Activated naive CD4-positive, alpha-beta T cell treated with anti-CD3 and anti-CD28 coated beads, Interleukin-2, amount 10 ng/mL, durations not matched to agents 7 days and 5 days (primary cell): ENCODE measurements at regions not wholly inside any gene's neighbourhood (a gene's known extent, or its start where the extent isn't known, plus 50 kb on each side); places are given as distances from the start of the nearest gene placed in this dataset.

ENCODE experiments used
- CTCF ChIA-PET: fragments of 350-600 bp; sonication (Branson Sonifier 250); formaldehyde crosslinking; loops from one replicate; lab custom pipeline; 2021; ENCODE audit warnings: antibody characterized with exemption; lab: Charles Lee
- DNase-seq: peaks from one replicate; pipeline ENCODE4 v3.0.0-alpha.2; 2020
- H3K27ac Mint-ChIP-seq: one replicate; pipeline ENCODE4 v1.8.0; 2021; ENCODE audit warnings: mild to moderate bottlenecking, moderate library complexity, mixed read lengths
- H3K27me3 Mint-ChIP-seq: one replicate; pipeline ENCODE4 v1.8.0; 2021; ENCODE audit warnings: mild to moderate bottlenecking, mixed read lengths
- H3K36me3 Mint-ChIP-seq: one replicate; pipeline ENCODE4 v1.8.0; 2021; ENCODE audit warnings: mixed read lengths
- H3K4me1 Mint-ChIP-seq: one replicate; pipeline ENCODE4 v1.8.0; 2021; ENCODE audit warnings: mixed read lengths
- H3K4me3 Mint-ChIP-seq: one replicate; pipeline ENCODE4 v1.8.0; 2021; ENCODE audit warnings: mild to moderate bottlenecking, moderate library complexity, mixed read lengths
- H3K9me3 Mint-ChIP-seq: one replicate; pipeline ENCODE4 v1.8.0; 2021; ENCODE audit warnings: mixed read lengths

DNA sequence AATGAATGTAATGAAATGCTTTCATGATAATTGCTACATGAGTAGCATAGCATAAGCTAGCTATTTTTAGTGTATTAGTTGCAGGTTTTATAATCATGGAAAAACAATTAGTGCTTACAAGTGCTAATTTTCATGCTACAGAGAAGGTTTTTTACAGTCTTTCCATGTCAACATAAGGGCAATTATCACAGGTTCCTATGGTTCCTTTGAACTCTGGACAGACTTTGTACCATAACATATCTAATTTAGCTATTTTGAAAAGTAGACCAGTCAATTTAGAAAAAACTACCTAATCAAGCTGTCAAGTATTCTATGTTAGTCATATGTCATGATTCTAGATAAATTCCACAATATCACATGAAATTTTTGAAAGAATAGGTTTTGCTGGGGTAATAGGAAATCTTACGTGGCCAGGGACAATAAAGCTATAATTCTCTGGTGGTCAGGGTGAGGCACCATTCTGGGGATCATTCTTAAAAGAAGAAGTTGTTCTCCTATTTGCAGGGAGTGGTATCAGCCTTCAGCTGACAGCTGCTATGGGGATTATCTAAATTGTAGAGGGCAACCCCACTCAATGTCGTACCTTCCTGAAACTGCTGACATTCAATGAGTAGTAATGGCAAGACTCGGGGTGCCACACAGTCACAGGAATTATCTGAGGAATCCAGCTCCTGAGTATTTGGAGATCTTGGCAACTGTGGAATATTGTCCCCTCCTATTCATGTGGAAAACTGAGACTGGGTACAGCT, 724.0 kb upstream of the LINC00305 start:
- no peak for DNase-seq
- CTCF ChIA-PET, result no interaction called here
- Mint-ChIP-seq H3K36me3 (no peaks in the 10 kb centered on the region), H3K4me3 (no peak overlapping the region), H3K4me1 (no peaks in the 10 kb centered on the region), H3K27ac (no peak overlapping the region), H3K27me3 (no peaks in the 10 kb centered on the region), H3K9me3 (peaks cover 15% of the 10 kb centered on the region)

DNA sequence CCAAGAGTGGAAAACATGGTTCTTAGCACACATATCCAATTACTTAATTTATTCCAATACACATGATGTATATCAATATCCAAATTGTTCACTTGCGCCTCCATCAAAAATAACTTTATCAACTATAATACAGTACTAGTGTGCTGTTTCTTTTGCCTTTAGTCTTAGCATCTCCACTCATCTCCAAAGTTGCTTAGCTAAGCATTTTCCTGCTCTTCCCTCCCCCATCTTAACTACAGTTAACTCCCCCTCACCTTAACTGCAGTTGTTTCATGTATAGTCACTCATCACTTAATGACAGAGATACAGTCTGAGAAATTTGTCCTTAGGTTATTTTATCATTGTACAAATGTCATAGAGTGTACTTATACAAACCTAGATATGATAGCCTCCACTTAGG, 705.2 kb upstream of the LINC00305 start:
- Mint-ChIP-seq H3K4me3 (no peak overlapping the region), H3K4me1 (no peaks in the 10 kb centered on the region), H3K36me3 (no peaks in the 10 kb centered on the region), H3K27me3 (no peaks in the 10 kb centered on the region), H3K27ac (no peak overlapping the region), H3K9me3 (peaks cover 11% of the 10 kb centered on the region)
- CTCF ChIA-PET, result no interaction called here
- no peak for DNase-seq

DNA sequence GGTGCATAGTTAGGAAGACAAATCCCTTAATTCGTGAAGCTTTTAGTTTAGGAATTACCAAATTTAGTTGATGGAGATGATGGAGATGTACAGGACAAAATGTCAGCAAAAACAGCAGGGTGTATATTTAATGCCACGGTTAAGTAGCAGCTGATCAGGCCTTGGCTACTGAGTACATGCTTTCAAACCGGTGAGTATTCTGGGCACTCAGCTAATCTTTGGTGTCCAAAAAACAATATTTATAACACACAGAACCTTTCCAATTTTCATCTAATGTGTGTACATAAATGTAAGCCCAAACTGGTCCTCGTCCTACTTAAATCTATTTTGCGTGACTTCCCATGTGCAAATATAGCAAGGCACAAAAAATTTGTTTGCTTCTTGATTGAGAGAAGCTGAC, 703.4 kb upstream of the LINC00305 start:
- H3K4me1 Mint-ChIP-seq, result no peaks in the 10 kb centered on the region
- no peak overlapping the region for H3K4me3 Mint-ChIP-seq
- H3K36me3 Mint-ChIP-seq, result no peaks in the 10 kb centered on the region
- DNase-seq, result no peak
- H3K27ac Mint-ChIP-seq, result no peak overlapping the region
- CTCF ChIA-PET, result interaction anchor here (0.7 kb wide), 1 partner anchor 155 kb away, joined by 3 read pairs; no protein-coding TSS in a partner anchor
- no peaks in the 10 kb centered on the region for H3K27me3 Mint-ChIP-seq
- peaks cover 4% of the 10 kb centered on the region for H3K9me3 Mint-ChIP-seq

DNA sequence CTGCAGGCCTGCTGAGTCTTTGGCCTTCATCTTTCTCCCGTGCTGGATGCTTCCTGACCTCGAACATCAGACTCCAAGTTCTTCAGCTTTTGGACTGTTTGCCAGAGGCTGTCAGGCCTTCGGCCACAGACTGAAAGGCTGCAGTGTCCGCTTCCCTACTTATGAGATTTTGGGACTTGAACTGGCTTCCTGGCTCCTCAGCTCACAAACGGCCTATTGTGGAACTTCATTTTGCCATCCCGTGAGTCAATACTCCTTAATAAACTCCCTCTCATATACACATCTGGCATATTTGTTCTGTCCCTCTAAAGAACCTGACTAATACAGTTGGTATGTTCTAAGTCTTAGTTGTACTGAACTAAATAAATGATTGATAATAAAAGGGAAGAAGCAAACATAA, 702.8 kb upstream of the LINC00305 start:
- no peaks in the 10 kb centered on the region for H3K36me3 Mint-ChIP-seq
- H3K27me3 Mint-ChIP-seq, result no peaks in the 10 kb centered on the region
- CTCF ChIA-PET, result interaction anchor here (0.7 kb wide), 1 partner anchor 155 kb away, joined by 3 read pairs; no protein-coding TSS in a partner anchor
- no peak for DNase-seq
- H3K4me1 Mint-ChIP-seq, result no peaks in the 10 kb centered on the region
- no peak overlapping the region for H3K27ac Mint-ChIP-seq
- H3K4me3 Mint-ChIP-seq, result no peak overlapping the region
- peaks cover 4% of the 10 kb centered on the region for H3K9me3 Mint-ChIP-seq

DNA sequence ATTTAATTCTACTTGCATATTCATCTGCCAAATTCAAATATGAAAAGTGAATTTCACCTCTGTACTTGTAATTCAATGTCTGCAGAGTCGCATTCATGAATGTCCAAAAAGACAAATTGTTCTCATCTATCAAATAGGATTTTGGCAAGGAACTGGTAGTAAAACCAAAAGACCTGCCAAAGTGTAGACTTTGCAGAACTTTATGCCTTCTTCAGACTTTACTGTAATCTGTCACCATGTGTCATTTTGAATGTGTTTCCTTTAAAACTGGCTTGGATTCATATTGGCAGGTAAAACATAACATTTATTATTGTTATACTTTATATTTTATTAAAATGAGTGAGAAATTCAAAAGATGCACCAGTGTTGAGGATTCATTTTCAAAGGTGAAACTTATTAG, 701.9 kb upstream of the LINC00305 start:
- H3K4me1 Mint-ChIP-seq, result no peaks in the 10 kb centered on the region
- no peaks in the 10 kb centered on the region for H3K36me3 Mint-ChIP-seq
- no peak for DNase-seq
- no peak overlapping the region for H3K4me3 Mint-ChIP-seq
- CTCF ChIA-PET, result no interaction called here
- H3K9me3 Mint-ChIP-seq, result peaks cover 4% of the 10 kb centered on the region
- no peak overlapping the region for H3K27ac Mint-ChIP-seq
- H3K27me3 Mint-ChIP-seq, result no peaks in the 10 kb centered on the region

DNA sequence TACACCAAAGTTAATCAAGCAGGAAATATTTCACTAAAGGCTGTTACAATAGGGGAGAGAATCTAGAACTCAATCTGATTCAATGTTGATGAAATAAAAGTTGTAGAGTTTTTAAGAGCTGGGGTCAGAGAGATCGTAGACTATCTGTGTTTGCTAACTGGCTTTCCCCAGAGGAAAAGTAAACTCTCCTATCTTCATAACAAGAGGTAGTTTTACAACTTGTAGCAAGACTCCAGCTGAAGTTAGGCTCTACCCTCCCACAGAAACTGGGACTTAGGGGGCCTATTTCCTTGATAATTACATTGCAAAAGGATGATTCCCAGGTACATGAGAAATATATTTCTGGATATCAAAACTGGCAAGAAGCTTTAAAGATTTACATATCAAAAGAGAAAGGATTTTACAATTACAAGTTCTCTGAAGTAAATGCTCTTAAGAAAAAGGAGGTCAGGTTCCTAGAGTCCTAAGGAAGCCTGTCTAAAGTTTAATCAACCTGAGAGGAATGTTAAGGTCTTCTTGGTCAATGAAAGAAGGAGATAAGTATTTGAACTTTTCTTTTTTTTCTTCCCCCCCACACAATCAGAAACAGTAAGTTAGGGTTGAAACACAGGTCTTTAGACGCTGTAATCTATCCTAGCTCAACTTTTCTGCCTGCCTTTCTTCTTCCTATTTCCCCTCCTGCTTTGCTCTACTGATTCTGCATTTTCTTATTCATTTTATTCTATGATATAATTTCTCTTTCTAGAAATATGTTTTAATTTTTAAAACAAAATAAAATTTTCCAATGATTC, 692.2 kb upstream of the LINC00305 start:
- CTCF ChIA-PET, result no interaction called here
- Mint-ChIP-seq H3K4me1 (no peaks in the 10 kb centered on the region), H3K4me3 (no peak overlapping the region), H3K27me3 (no peaks in the 10 kb centered on the region), H3K9me3 (no peaks in the 10 kb centered on the region), H3K36me3 (no peaks in the 10 kb centered on the region), H3K27ac (no peak overlapping the region)
- no peak for DNase-seq

DNA sequence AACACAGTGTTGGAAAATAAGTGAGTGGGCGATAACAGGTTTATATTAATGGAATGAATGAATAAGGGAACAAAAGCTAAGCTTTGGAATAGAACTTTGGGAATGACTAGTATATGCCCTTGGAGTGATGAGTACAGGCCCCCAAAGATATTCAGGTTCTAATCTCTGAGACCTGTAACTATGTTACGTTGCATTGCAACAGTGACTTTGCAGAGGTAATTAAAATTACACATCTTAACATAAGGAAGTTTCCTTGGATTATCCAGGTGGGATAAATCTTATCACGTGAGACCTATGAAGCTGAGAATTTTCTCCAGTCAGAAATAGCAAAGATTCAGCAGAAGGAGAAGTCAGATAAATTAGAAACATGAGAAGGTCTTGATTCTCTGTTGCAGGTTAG, 661.5 kb upstream of the LINC00305 start:
- H3K4me1 Mint-ChIP-seq, result no peaks in the 10 kb centered on the region
- H3K4me3 Mint-ChIP-seq, result no peak overlapping the region
- H3K9me3 Mint-ChIP-seq, result peaks cover 20% of the 10 kb centered on the region
- no peak for DNase-seq
- no peak overlapping the region for H3K27ac Mint-ChIP-seq
- CTCF ChIA-PET, result no interaction called here
- no peaks in the 10 kb centered on the region for H3K36me3 Mint-ChIP-seq
- no peaks in the 10 kb centered on the region for H3K27me3 Mint-ChIP-seq

DNA sequence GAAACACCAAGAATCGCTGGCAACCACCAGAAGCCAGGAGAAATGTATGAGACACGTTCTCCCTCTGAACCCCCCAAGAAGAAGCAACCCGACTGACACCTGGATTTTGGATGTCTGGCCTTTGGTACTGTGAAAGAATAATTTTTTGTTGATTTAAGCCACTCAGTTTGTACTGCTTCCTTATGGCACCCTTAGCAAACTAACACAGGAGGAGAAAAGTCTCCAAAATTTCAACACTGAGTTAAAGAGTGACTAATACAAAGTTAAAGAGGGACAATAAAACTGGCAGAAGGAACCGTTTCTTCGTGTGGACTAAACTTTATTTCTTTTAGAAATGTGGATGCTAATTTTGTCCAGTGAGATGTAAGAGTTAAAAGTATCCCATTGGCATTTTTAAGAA, 660.9 kb upstream of the LINC00305 start:
- CTCF ChIA-PET, result no interaction called here
- Mint-ChIP-seq H3K9me3 (peaks cover 20% of the 10 kb centered on the region), H3K36me3 (no peaks in the 10 kb centered on the region), H3K4me1 (no peaks in the 10 kb centered on the region), H3K27me3 (no peaks in the 10 kb centered on the region), H3K27ac (no peak overlapping the region), H3K4me3 (no peak overlapping the region)
- no peak for DNase-seq

DNA sequence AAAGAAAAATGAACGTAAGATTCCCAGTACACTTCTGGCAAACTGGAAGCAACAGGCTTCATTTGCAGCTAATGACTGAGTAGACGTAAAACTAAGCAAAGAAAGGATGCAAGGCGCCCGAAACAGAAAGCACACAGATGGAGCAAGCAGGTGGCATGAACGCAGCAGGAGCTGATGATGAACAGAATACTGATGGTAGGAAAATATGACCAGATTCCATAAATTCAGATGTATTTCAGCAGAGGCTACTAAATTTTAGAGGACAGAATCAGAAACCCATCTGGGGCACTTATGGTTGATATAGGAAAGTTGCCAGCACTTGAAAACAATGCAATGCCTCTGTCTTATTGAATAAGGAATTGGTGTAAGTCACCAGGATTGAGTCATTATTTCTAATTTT, 658.7 kb upstream of the LINC00305 start:
- CTCF ChIA-PET, result no interaction called here
- Mint-ChIP-seq H3K27ac (no peak overlapping the region), H3K4me3 (no peak overlapping the region), H3K36me3 (no peaks in the 10 kb centered on the region), H3K27me3 (no peaks in the 10 kb centered on the region), H3K9me3 (peaks cover 11% of the 10 kb centered on the region), H3K4me1 (no peaks in the 10 kb centered on the region)
- DNase-seq, result no peak

DNA sequence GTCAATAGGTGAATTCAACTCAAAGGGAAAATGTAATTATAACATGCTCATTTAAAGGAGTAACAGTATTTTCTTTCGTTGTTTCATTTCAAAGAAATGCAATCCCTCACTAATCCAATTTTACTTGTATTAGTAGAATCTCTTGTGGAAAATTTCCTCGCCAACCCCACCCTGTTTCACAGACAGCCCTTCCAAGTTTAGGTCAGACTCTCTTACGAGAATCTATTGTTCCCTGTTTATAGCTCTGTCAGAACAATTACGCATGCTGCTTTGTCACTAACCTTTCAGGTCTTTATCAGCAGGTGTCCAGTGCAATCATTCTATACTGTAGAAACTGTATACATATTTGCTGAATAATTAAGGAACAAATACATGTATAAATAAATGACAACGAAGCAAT, 657.8 kb upstream of the LINC00305 start:
- H3K27me3 Mint-ChIP-seq, result no peaks in the 10 kb centered on the region
- H3K27ac Mint-ChIP-seq, result no peak overlapping the region
- no peaks in the 10 kb centered on the region for H3K4me1 Mint-ChIP-seq

DNA sequence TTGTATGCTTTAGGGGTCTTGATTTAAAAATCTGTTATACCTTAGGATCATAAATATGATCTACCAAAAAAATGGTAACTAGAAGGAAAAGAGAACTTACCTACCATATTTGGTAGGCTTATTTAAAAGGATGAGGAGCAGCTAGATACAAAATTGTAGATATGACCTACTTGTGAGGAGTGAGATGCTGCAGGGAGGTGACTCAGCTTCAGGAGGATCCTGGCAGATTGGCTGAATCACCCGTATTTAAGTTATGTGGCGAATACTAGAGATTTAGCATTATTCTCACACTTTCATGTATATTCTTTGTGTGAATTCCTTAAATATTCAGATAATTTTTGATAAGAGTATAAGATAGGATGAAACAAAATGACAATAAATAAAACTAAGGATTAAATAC, 657.3 kb upstream of the LINC00305 start:
- CTCF ChIA-PET, result no interaction called here
- Mint-ChIP-seq H3K4me3 (no peak overlapping the region), H3K27ac (no peak overlapping the region), H3K36me3 (no peaks in the 10 kb centered on the region), H3K4me1 (no peaks in the 10 kb centered on the region), H3K9me3 (peaks cover 12% of the 10 kb centered on the region), H3K27me3 (no peaks in the 10 kb centered on the region)
- DNase-seq, result no peak

More for the DNA sequence above, 657.8 kb upstream of the LINC00305 start:
- CTCF ChIA-PET, result no interaction called here
- Mint-ChIP-seq H3K36me3 (no peaks in the 10 kb centered on the region), H3K4me3 (no peak overlapping the region), H3K9me3 (peaks cover 12% of the 10 kb centered on the region)
- no peak for DNase-seq

DNA sequence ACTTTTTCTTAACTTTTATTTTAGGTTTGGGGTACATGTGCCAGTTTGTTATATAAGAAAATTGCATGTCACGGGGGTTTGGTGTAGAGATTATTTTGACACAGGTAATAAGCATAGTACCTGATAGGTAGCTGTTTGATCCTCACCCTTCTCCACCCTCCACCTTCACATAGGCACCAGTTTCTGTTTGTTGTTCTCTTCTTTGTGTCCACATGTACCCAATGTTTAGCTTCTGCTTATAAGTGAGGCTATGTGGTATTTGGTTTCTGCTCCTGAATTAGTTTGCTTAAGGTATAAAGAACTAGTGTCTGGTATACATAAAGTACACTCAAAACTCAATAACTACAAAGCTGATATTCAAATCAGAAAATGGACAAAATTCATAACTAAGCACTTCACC, 654.6 kb upstream of the LINC00305 start:
- no peak for DNase-seq
- Mint-ChIP-seq H3K36me3 (no peaks in the 10 kb centered on the region), H3K4me3 (no peak overlapping the region), H3K27me3 (no peaks in the 10 kb centered on the region), H3K27ac (no peak overlapping the region), H3K9me3 (peaks cover 9% of the 10 kb centered on the region), H3K4me1 (no peaks in the 10 kb centered on the region)
- CTCF ChIA-PET, result no interaction called here

DNA sequence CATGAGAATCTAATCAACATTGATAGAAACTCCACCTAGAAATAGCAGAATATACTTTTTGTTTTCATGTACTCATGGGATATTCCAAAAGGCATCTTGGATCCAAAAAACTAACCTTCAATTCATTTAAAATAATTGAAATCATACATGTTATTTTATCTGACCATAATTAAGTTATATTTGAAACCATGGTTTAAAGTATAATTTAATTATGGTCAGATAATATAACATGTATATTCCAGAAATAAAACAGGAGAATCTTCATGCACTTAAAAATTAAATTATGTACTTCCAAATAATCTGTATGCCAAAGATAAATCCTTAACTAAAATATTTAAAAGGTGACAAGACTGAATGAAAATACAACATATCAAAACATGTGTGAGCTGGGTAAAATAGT, 651.3 kb upstream of the LINC00305 start:
- no peak overlapping the region for H3K27ac Mint-ChIP-seq
- no peak overlapping the region for H3K4me3 Mint-ChIP-seq
- H3K9me3 Mint-ChIP-seq, result peaks cover 8% of the 10 kb centered on the region
- no peaks in the 10 kb centered on the region for H3K36me3 Mint-ChIP-seq
- DNase-seq, result no peak
- H3K27me3 Mint-ChIP-seq, result no peaks in the 10 kb centered on the region
- CTCF ChIA-PET, result no interaction called here
- no peaks in the 10 kb centered on the region for H3K4me1 Mint-ChIP-seq

DNA sequence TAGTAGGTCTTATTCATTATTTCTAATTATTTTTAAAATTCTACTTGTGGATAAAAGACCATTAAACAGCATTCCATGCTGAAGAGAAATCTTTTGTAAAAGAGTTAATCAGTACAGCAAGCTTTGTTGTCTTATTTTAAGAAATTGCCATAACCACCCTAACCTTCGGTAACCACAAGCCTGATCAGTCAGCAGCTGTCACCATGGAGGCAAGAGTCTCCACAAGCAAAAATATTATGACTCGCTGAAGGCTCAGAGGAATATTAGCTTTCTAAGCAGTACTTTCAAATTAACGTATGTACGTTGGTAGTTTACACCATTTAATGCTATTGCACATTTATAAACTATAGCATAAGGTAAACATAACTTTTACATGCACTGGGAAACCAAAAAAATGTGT, 650.5 kb upstream of the LINC00305 start:
- no peaks in the 10 kb centered on the region for H3K36me3 Mint-ChIP-seq
- CTCF ChIA-PET, result no interaction called here
- peaks cover 9% of the 10 kb centered on the region for H3K9me3 Mint-ChIP-seq
- DNase-seq, result no peak
- no peak overlapping the region for H3K4me3 Mint-ChIP-seq
- H3K27ac Mint-ChIP-seq, result no peak overlapping the region
- no peaks in the 10 kb centered on the region for H3K27me3 Mint-ChIP-seq
- no peaks in the 10 kb centered on the region for H3K4me1 Mint-ChIP-seq

DNA sequence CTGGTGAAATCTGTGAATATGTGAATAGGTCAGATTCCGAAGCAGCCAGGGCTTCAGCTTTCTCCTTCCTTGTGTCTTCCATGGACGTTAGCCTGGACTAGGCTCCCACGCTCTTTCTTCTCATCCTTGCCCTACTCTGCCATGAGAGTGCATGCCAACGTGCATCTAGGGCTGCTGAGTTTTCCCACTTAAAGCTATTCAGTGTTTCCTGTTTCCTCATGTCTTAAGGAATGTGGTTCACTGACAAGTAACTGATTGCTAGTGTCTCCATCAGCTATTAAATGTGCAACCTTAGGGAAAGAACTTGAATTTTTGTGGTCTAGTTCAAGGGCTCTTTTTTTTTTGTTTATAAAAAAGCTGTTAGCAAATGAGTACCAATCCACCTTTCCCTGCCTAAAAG, 642.3 kb upstream of the LINC00305 start:
- Mint-ChIP-seq H3K9me3 (peaks cover 8% of the 10 kb centered on the region), H3K36me3 (no peaks in the 10 kb centered on the region), H3K4me1 (no peaks in the 10 kb centered on the region), H3K4me3 (no peak overlapping the region), H3K27ac (no peak overlapping the region), H3K27me3 (no peaks in the 10 kb centered on the region)
- CTCF ChIA-PET, result no interaction called here
- no peak for DNase-seq
